ENCODE measurements at regions not wholly inside any gene's neighbourhood (a gene's known extent, or its start where the extent isn't known, plus 50 kb on each side); places are given as distances from the start of the nearest gene placed in this dataset.

GRCh38 chr4:14831416-14831815 lies 170.9 kb upstream of the CPEB2 start:
- DNase-seq: no peak

GRCh38 chr4:14833053-14833452 lies 169.2 kb upstream of the CPEB2 start:
- no peak for DNase-seq

DNA sequence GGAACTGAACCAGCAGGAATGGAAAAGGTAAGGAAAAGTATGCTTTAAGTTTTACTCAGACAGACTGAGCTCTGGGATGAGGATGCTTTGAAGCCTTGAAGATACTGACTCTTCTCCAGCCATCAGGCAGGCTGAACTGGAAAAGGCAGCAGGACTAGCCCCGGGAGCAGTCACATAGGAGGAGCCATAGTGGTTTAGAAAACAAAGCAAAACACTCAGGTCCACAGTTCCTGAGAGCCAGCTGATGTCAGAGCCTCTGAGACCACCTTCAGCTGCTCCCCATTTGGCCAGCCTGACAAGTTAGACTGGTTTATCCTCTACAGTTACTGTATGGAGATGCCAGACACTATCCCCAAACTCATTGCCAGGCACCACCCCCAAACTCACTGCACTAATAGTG lies 167.9 kb upstream of the CPEB2 start:
- DNase-seq: no peak

DNA sequence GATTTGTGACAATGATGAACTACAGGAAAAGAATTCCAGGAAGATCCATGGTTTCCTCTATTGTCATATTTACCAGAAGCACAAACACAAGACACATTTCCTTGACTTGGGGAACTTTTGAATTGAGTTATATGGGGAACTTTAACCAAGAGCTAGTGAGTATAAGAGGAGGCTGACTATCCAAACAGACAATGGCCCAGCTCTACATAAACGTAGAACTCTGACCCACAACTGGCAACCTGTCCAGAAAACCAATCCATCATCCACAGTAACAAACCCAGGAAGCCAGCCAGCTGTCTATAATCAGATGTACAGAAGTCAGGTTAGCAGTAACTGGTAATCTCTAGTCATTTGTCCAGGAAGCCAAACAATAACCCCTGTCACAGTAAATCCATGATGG lies 167.0 kb upstream of the CPEB2 start:
- no peak for DNase-seq

DNA sequence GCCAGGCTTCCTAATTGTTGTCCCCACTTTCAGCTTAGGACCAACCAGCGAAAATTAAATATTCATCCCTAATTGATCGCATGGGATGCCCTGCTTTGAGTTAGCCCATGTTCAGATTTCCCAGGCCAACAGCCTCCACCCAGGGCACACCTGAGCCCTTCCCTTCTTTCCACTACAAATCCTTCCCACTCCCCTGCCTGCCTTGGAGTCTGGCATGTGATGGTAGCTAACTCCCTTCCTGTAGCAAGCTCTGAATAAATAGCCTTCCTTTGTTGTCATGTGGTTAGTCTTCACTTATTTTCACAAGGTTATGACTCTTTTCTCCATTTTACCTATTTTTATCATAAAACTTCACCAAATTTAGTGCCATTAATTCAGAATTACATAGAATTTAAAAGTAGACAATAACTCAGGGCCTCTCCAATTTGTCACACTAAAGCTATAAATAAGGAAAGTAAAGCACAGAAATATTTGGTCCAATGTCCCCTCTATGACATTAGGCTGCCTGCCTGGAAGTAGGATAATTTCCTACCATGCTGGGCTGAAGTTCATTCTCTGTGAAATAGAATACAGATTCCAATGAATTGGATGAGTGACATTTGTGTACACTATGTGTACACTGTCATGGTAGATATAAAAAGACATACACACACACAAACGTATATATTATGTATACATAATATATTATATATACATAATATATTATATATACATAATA lies 166.4 kb upstream of the CPEB2 start:
- no peak for DNase-seq

DNA sequence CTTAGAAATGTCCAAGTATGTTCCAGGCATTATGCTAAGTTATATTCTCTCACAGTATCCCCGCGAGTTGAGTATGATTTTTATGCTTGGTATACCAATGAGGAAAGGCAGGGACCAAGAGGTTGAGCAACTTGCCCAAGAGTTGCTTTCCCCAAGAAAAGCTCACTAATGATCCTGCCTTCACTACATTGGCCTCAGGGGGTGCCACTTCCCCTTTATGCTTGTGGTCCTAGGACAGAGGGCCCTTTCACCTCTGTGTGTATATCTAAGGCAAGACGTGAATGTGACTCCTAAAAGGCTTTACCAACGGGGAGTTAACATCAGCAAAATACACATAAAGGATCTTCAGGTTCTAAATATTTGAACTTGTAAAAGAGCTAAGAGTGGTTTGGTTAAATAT lies 164.4 kb upstream of the CPEB2 start:
- DNase-seq: no peak

- DNase-seq: no peak
These were observed 160.2 kb upstream of the CPEB2 start for GRCh38 chr4:14841801-14842768.

GRCh38 chr4:14842964-14843630 lies 159.2 kb upstream of the CPEB2 start:
- DNase-seq: no peak

DNA sequence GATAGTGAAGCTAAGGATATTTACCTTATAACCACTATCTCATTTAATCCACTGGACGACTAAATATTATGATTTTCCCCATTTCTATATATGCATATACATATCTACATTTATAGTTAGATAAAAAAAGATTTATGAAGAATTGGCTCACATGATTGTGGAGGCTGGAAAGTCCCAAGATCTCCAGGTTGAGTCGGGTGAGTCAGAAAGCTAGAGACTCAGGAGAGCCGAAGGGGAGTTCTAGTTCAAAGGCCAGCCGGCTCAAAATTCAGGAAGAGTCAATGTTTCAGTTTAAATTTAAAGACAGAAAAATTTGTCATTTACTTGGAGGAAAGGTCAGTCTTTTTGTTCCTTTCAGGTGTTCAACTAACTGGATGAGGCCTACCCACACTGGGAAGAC lies 158.2 kb upstream of the CPEB2 start:
- DNase-seq: no peak

DNA sequence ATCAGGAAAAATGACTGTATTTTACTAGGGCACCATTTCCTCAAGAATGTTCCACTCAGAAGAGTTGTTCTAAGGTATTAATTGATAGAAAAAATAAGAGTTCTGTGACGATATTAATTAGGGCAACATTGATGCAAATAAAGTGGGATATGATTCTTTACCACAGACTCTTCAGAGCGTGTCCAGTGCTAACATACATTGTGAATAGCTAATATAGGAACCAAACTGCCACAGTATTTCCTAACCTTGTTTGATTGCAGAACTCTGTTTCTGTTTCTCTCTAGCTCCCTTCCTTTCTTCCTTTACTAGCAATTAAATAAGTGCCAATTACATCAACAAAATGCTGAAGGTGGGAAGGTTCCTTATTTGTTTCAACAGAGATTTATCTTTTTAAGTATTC lies 154.1 kb upstream of the CPEB2 start:
- no peak for DNase-seq

DNA sequence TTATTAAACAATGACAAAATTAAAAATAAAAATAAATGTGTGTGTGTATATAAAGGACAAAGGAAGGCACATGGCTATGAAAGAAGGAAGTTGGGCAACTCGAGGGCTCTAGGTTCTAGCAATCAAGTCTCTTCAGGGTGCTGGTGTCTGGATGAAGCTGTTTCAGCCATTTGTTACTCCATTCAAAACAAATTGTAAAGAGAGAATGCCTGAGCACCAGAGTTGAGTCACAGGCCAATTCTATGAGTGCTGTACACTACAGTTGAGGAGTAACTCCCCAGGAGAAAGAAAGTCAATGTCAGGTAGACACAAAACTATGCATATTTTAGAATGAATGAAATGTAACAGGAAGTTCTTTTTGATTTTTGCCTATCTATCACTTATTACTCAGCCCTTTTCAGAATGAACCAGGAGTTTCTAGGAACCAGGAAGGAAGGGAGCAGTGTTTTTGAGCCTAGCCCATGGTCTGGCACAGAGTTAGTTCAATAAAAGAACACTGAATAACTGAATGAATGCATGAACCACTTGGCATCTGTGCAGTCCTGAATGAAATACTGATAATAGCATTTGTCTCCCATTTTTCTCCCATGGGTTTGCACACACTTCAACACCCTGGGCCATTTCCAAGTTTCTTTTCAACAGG lies 151.7 kb upstream of the CPEB2 start:
- DNase-seq: no peak

- DNase-seq: no peak
These were observed 148.9 kb upstream of the CPEB2 start for GRCh38 chr4:14853176-14853943.

DNA sequence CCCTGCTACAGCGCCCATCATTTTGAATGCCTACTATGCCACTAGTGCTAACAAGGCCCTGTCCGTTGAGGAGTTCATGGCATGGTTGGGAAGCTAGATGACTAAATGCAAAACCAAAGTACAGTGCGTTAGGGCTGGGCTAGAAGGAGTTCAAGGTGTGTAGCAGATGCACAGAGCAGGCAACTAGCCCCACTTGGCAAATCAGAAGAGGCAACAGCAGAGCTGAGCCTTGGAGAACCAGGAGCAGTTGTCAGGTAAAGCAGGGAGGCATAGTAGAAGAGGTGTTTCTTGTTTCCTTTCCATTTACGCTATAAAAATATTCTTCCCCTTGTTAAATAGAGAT lies 146.6 kb upstream of the CPEB2 start:
- no peak for DNase-seq

DNA sequence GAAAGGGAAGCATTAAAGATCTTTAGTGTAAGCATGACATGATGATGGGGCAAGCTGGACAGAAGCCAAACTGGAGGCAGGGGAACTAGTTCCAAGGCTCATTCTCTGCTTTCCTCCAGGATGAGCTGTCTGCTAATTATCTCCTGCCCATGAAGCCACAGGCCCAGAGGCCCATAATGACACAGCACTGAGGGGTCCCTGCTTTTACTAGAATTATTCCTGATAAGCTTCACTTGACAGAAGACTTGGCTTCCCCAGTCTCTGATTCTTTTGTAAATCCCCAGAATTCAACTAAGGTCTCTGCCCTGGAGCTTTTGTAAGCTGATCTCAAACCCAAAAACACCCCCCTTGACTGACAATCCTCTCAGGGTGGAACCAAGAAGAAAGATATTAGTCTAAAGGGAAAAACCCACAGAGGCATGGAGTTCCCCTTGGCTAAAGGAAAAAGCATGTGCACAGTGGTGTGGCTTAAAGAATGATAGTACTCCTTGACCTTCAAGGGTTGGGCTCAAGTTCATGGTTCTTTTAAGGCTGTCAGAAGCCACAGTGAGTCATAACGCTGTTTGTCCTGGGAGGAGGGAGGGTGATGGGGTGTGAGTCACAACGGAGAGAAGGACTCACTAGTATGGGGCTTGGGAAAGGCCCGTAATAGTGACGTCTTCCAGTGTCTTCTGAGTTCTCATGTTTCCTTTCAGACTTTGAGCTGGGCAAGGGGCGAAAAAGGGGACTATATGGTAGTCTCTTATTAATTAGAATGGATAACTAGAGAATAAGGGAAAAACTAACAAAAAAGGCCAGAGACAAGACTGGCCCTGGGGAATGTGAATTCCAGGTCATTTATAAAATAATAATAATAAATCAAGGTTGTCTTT lies 146.0 kb upstream of the CPEB2 start:
- peak; percentile 59 for DNase-seq

GRCh38 chr4:14856934-14857235 lies 145.4 kb upstream of the CPEB2 start:
- DNase-seq: no peak

DNA sequence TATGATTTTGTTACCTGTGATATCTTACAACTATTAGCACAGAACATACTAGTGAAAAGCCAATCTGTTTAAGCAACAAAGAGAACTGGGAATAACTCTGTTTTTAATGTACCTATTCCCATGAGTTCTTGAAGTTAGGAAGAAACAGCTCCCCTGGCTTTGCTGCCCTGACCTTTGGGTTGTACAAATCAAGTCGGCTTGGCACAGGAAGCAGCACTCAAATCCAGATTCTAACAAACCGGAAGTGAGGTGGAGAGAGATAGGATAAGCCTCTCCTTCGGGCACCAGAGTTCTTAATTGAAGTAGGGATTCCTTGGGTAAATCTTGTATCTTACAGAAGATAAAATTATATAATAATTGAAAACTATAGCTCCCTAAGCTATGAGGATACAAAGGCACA lies 144.8 kb upstream of the CPEB2 start:
- DNase-seq: no peak

- DNase-seq: no peak
These were observed 144.3 kb upstream of the CPEB2 start for GRCh38 chr4:14857981-14858380.

- no peak for DNase-seq
These were observed 139.4 kb upstream of the CPEB2 start for GRCh38 chr4:14862891-14863290.

DNA sequence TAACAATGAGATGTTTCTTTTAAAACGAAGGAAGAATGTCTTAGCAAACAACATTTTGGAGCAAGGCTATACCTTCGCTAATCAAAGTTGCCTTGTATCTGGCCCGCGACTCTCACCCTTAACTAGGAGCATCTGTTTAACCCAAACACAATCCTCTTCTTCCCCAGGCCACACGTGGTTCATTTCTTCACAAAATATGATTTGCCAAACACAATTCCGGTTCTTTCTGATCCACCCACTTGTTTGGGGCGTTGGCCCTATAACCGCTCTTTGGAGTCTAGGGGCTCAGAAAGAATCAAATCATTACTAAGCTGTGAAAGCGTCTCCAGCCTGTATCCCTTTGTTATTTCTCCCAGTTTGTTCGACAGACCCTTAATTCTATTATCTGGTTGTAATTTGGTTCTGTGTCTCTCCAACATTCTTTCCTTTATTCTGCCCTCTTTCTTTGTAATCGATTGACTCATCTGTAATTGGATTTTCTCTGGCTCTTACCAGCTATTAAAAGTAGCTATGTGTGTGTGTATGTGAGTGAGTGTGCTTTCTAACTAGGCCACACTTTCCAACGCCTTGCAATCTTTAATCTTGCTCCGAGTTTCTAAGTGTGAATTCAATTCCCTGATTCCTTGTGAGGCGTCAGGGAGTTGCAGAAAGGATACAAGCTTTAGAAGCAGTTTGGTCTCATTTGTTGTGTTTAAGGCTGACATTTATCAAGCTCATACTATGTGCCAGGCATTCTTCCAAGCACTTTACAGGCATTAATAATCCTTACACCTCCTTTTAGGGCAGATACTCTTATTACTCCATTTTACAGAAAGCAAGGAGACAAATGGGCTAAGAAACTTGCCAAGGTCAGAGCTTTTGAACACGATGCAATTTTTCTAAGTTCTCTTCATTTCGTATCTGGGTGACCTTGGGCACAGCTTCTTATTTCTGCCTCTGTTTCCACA lies 138.6 kb upstream of the CPEB2 start:
- no peak for DNase-seq

- DNase-seq: no peak
These were observed 137.8 kb upstream of the CPEB2 start for GRCh38 chr4:14864365-14865030.
